B cell (primary cell): ENCODE measurements at regions not wholly inside any gene's neighbourhood (a gene's known extent, or its start where the extent isn't known, plus 50 kb on each side); places are given as distances from the start of the nearest gene placed in this dataset.

Experiments used
- ATAC-seq: fragments of 200-7000 bp; cut with Tn5 transposase; one replicate; pipeline ENCODE4 v1.10.0; 2021; ENCODE audit warnings: low read depth, mild to moderate bottlenecking, moderate number of reproducible peaks, moderate library complexity
- CTCF ChIA-PET: fragments of 350-600 bp; sonication (Branson Sonifier 250); formaldehyde crosslinking; loops from one replicate; lab custom pipeline; 2021; ENCODE audit warnings: antibody characterized with exemption, inconsistent platforms; lab: Charles Lee
- POLR2A ChIA-PET: fragments of 350-600 bp; sonication (Branson Sonifier 250); formaldehyde crosslinking; loops from one replicate; lab custom pipeline; 2021; ENCODE audit warnings: antibody characterized with exemption; lab: Charles Lee
- DNase-seq: peaks from one replicate; pipeline ENCODE4 v3.0.0; 2013
- H2AFZ ChIP-seq: 2 replicates; pipeline ENCODE4 v1.6.1; 2012; ENCODE audit warnings: mild to moderate bottlenecking, low read depth, low read length; ENCODE audit not compliant: insufficient read depth, poor library complexity, severe bottlenecking
- H3K27ac ChIP-seq, 2 donors: 1 replicate in 1 of 2; 2 replicates in 1 of 2; pipeline ENCODE4 v1.5.1; 2012 to 2013; ENCODE audit warnings: low read length in 2 of 2, mild to moderate bottlenecking in 2 of 2, moderate library complexity in 1 of 2
- H3K27me3 ChIP-seq, 4 experiments: fragments of 200-600 bp in 1 of 4; sonication (generic) in 1 of 4; replicated peaks in 1 of 4; 1 replicate in 2 of 4; 2 replicates in 2 of 4; pipeline versions ENCODE4 v1.6.1 to v1.7.0; 2013 to 2016; ENCODE audit warnings: low read length in 3 of 4, mild to moderate bottlenecking in 2 of 4, mixed read lengths in 1 of 4, moderate library complexity in 1 of 4; ENCODE audit not compliant: insufficient read depth in 4 of 4, control insufficient read depth in 3 of 4; ENCODE audit errors: control extremely low read depth in 1 of 4
- H3K36me3 ChIP-seq, 2 experiments: replicated peaks in 1 of 2; 1 replicate in 1 of 2; 2 replicates in 1 of 2; pipeline versions ENCODE4 v1.6.1 to v1.7.1; 2013; ENCODE audit warnings: low read length in 1 of 2; ENCODE audit not compliant: insufficient read depth in 2 of 2, control insufficient read depth in 1 of 2; ENCODE audit errors: control extremely low read depth in 1 of 2, extremely low read depth in 1 of 2
- H3K4me1 ChIP-seq, 2 donors: fragments of 200-600 bp in 1 of 2; sonication (generic) in 1 of 2; 1 replicate in 1 of 2; 2 replicates in 1 of 2; pipeline versions ENCODE4 v1.5.1 to v1.6.1; 2013 to 2017; ENCODE audit warnings: low read length in 2 of 2; ENCODE audit not compliant: control insufficient read depth in 2 of 2, insufficient read depth in 2 of 2
- H3K4me2 ChIP-seq: replicated peaks from 2 replicates; pipeline ENCODE3; 2012; ENCODE audit warnings: mild to moderate bottlenecking, low read depth, low read length; ENCODE audit not compliant: poor library complexity, severe bottlenecking
- H3K4me3 ChIP-seq, 5 experiments: fragments of 200-600 bp in 1 of 5; sonication (generic) in 1 of 5; 1 replicate in 3 of 5; 2 replicates in 2 of 5; pipeline versions ENCODE4 v1.5.1 to v1.7.0; 2011 to 2016; ENCODE audit warnings: low read length in 4 of 5, mild to moderate bottlenecking in 4 of 5, low read depth in 2 of 5, control low read depth in 1 of 5, moderate library complexity in 1 of 5; ENCODE audit not compliant: insufficient read depth in 1 of 5; ENCODE audit errors: control extremely low read depth in 1 of 5, extremely low read depth in 1 of 5
- H3K79me2 ChIP-seq: fragments of 200-600 bp; sonication (generic); one replicate; pipeline ENCODE4 v1.6.0; 2016; ENCODE audit warnings: low read length; ENCODE audit not compliant: control insufficient read depth, insufficient read depth
- H3K9ac ChIP-seq: fragments of 200-600 bp; sonication (generic); 2 replicates; pipeline ENCODE4 v1.6.1; 2017; ENCODE audit warnings: mild to moderate bottlenecking, low read length, moderate library complexity
- H3K9me3 ChIP-seq, 3 donors: one replicate each; pipeline versions ENCODE4 v1.6.1 to v1.7.1; 2013; ENCODE audit warnings: low read length in 2 of 3; ENCODE audit not compliant: control insufficient read depth in 2 of 3, insufficient read depth in 1 of 3; ENCODE audit errors: control extremely low read depth in 1 of 3
- H4K20me1 ChIP-seq: 2 replicates; pipeline ENCODE4 v1.6.0; 2012; ENCODE audit warnings: mild to moderate bottlenecking, low read length; ENCODE audit not compliant: insufficient read depth, control insufficient read depth, poor library complexity, severe bottlenecking
- H3K27ac Mint-ChIP-seq: one replicate; pipeline ENCODE4 v1.8.0; 2021; ENCODE audit warnings: mixed read lengths
- H3K27me3 Mint-ChIP-seq: one replicate; pipeline ENCODE4 v1.8.0; 2021; ENCODE audit warnings: mixed read lengths
- H3K4me1 Mint-ChIP-seq: one replicate; pipeline ENCODE4 v1.8.0; 2021; ENCODE audit warnings: mixed read lengths
- H3K4me3 Mint-ChIP-seq: one replicate; pipeline ENCODE4 v1.8.0; 2021; ENCODE audit warnings: mixed read lengths
- H3K9me3 Mint-ChIP-seq: one replicate; pipeline ENCODE4 v1.8.0; 2022; ENCODE audit warnings: mixed read lengths; ENCODE audit not compliant: insufficient read depth
- CTCF ChIP-seq: fragments of 200-600 bp; IDR thresholded peaks from one replicate; pipeline ENCODE4 v1.8.0; 2022; ENCODE audit warnings: antibody characterized with exemption, mild to moderate bottlenecking
- EZH2 ChIP-seq: IDR thresholded peaks from 2 replicates; pipeline ENCODE4 v1.6.1; 2012; ENCODE audit warnings: borderline replicate concordance, low read depth, mild to moderate bottlenecking, moderate library complexity, low read length; ENCODE audit not compliant: insufficient read depth, poor library complexity, severe bottlenecking
- WGBS: methylation state at CpG from one replicate; pipeline ENCODE4 v1.1.5; 2013; ENCODE audit warnings: missing lambda C conversion rate; ENCODE audit not compliant: insufficient coverage; 5-methylcytosine and 5-hydroxymethylcytosine counted together
- intact Hi-C: fragments of 100-400 bp; cut with micrococcal nuclease; formaldehyde crosslinking; loops from one replicate; pipeline ENCODE4 v1.10.0; 2022

DNA sequence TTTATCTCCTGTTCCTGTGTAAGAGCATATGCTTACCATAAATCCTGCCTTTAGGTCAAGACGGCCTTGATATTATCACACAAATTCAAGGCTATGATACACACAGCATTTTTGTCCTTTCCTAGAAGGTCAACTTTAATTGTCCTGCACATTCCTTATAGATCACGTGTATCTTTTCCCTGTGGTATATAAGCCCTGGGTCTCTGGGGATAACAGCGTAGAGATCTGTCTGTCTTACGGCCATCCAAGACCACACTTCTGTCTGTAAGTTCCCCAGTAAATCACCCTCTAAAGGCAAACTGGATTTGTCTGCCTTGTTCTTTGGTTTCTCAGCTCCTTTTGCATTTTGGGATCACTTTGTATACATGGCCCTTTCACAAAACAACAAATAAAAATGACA lies 69.5 kb upstream of the TCL1B start:
- 88% methylated on average over 2 of the region's 4 CpGs for WGBS

More for the DNA sequence above, 69.5 kb upstream of the TCL1B start:
- H3K27me3 ChIP-seq = no peaks in the 10 kb centered on the region
- H3K4me2 ChIP-seq = no peak overlapping the region
- H3K27ac Mint-ChIP-seq = no peak overlapping the region
- no peaks in the 10 kb centered on the region for H3K36me3 ChIP-seq
- ATAC-seq = no peak
- H3K79me2 ChIP-seq = no peaks in the 10 kb centered on the region
- no peak overlapping the region for H3K27ac ChIP-seq
- no peak overlapping the region for H3K4me3 ChIP-seq
- no peak for DNase-seq
- H4K20me1 ChIP-seq = no peaks in the 10 kb centered on the region
- H3K4me3 Mint-ChIP-seq = no peak overlapping the region
- ChIA-PET CTCF (interaction anchor here (1.2 to 1.6 kb wide), 2 partner anchors 98 to 190 kb away, joined by 3 read pairs; no protein-coding TSS in a partner anchor), POLR2A (no interaction called here)
- no peaks in the 10 kb centered on the region for H3K9me3 Mint-ChIP-seq
- peaks cover 12% of the 10 kb centered on the region for H3K4me1 Mint-ChIP-seq
- intact Hi-C loops = no loop called here
- no peak overlapping the region for H3K9ac ChIP-seq
- no peak overlapping the region for H2AFZ ChIP-seq
- H3K9me3 ChIP-seq = peaks cover 0 to 3% (median 0%) of the 10 kb centered on the region in 3 donors
- no peak for TF ChIP-seq CTCF
- no peak for TF ChIP-seq EZH2
- peaks cover 19% of the 10 kb centered on the region for H3K27me3 Mint-ChIP-seq
- peaks cover 6 to 9% of the 10 kb centered on the region in 2 donors for H3K4me1 ChIP-seq
